Epithelial cell of proximal tubule (primary cell): ENCODE measurements at regions not wholly inside any gene's neighbourhood (a gene's known extent, or its start where the extent isn't known, plus 50 kb on each side); places are given as distances from the start of the nearest gene placed in this dataset.

Source experiments
- DNase-seq: peaks from one replicate; pipeline ENCODE4 v3.0.0-alpha.2; 2011; ENCODE audit warnings: low read depth
- H3K4me3 ChIP-seq: 2 replicates; pipeline ENCODE4 v1.5.1; 2011; ENCODE audit warnings: low read depth, mild to moderate bottlenecking, low read length
- CTCF ChIP-seq: conservative IDR thresholded peaks from 2 replicates; pipeline ENCODE4 v1.5.1; 2012; ENCODE audit warnings: low read depth, mild to moderate bottlenecking, low read length

GRCh38 chr2:143952536-143952935 lies 567.4 kb downstream of the ZEB2 start:
- DNase-seq = no peak
- H3K4me3 ChIP-seq = no peak overlapping the region
- TF ChIP-seq CTCF = no peak

- TF ChIP-seq CTCF = no peak
- no peak for DNase-seq
- no peak overlapping the region for H3K4me3 ChIP-seq
These were observed 569.2 kb downstream of the ZEB2 start for GRCh38 chr2:143950704-143951103.

GRCh38 chr2:143949121-143949848 lies 570.6 kb downstream of the ZEB2 start:
- no peak for TF ChIP-seq CTCF
- DNase-seq = no peak
- no peak overlapping the region for H3K4me3 ChIP-seq

- no peak for TF ChIP-seq CTCF
- DNase-seq = no peak
- H3K4me3 ChIP-seq = no peak overlapping the region
These were observed 571.2 kb downstream of the ZEB2 start for GRCh38 chr2:143948710-143949109.

GRCh38 chr2:143946436-143947391 lies 573.2 kb downstream of the ZEB2 start:
- TF ChIP-seq CTCF = no peak
- DNase-seq = no peak
- no peak overlapping the region for H3K4me3 ChIP-seq

- no peak for TF ChIP-seq CTCF
- no peak overlapping the region for H3K4me3 ChIP-seq
These were observed 577.4 kb downstream of the ZEB2 start for GRCh38 chr2:143942486-143942885.

More at GRCh38 chr2:143942486-143942885, 577.4 kb downstream of the ZEB2 start:
- no peak for DNase-seq
